WTC11 (cell line): ENCODE measurements at regions not wholly inside any gene's neighbourhood (a gene's known extent, or its start where the extent isn't known, plus 50 kb on each side); places are given as distances from the start of the nearest gene placed in this dataset.

Source experiments
- ATAC-seq: fragments of 200-7000 bp; cut with Tn5 transposase; 2 replicates; pipeline ENCODE4 v1.10.0; 2021; ENCODE audit warnings: mild to moderate bottlenecking, moderate library complexity
- CTCF ChIA-PET: fragments of 300-600 bp; sonication (Branson Sonifier 250); formaldehyde crosslinking; loops from one replicate; lab custom pipeline; 2021; ENCODE audit warnings: antibody characterized with exemption; lab: Charles Lee
- POLR2A ChIA-PET: fragments of 350-600 bp; sonication (Branson Sonifier 250); formaldehyde crosslinking; loops from one replicate; lab custom pipeline; 2021; ENCODE audit warnings: antibody characterized with exemption; lab: Charles Lee
- DNase-seq: peaks from one replicate; pipeline ENCODE4 v3.0.0; 2021; ENCODE audit warnings: low spot score
- H3K27ac Mint-ChIP-seq: 2 replicates; pipeline ENCODE4 v1.8.0; 2021; ENCODE audit warnings: mixed read lengths
- H3K27me3 Mint-ChIP-seq: 2 replicates; pipeline ENCODE4 v1.8.0; 2021; ENCODE audit warnings: low read depth, mild to moderate bottlenecking, moderate library complexity, mixed read lengths
- H3K36me3 Mint-ChIP-seq: 2 replicates; pipeline ENCODE4 v1.8.0; 2021; ENCODE audit warnings: mixed read lengths
- H3K4me1 Mint-ChIP-seq: 2 replicates; pipeline ENCODE4 v1.8.0; 2022; ENCODE audit warnings: mixed read lengths
- H3K4me3 Mint-ChIP-seq: 2 replicates; pipeline ENCODE4 v1.8.0; 2021; ENCODE audit warnings: mild to moderate bottlenecking, moderate library complexity, mixed read lengths
- H3K9me3 Mint-ChIP-seq: 2 replicates; pipeline ENCODE4 v1.8.0; 2021; ENCODE audit warnings: mixed read lengths
- E2F4 ChIP-seq: sonication (generic); formaldehyde crosslinking; IDR thresholded peaks from 2 replicates; pipeline ENCODE4 v1.8.1; 2022; ENCODE audit warnings: low read depth, mild to moderate bottlenecking, moderate library complexity, missing genetic modification reagents, borderline replicate concordance
- ESRRA ChIP-seq: sonication (generic); formaldehyde crosslinking; IDR thresholded peaks from 2 replicates; pipeline ENCODE4 v1.8.1; 2022; ENCODE audit warnings: mild to moderate bottlenecking, missing genetic modification reagents, borderline replicate concordance
- FOXJ3 ChIP-seq: sonication (generic); formaldehyde crosslinking; IDR thresholded peaks from 2 replicates; pipeline ENCODE4 v1.9.0; 2021; ENCODE audit warnings: missing genetic modification reagents, mild to moderate bottlenecking, borderline replicate concordance
- FOXP1 ChIP-seq: sonication (generic); formaldehyde crosslinking; IDR thresholded peaks from 2 replicates; pipeline ENCODE4 v1.8.0; 2022; ENCODE audit warnings: missing genetic modification reagents, mild to moderate bottlenecking, moderate library complexity, borderline replicate concordance
- FOXP4 ChIP-seq: sonication (generic); formaldehyde crosslinking; IDR thresholded peaks from 2 replicates; pipeline ENCODE4 v1.8.0; 2022; ENCODE audit warnings: mild to moderate bottlenecking, missing genetic modification reagents
- IRF1 ChIP-seq: sonication (generic); formaldehyde crosslinking; IDR thresholded peaks from 2 replicates; pipeline ENCODE4 v1.8.0; 2023; ENCODE audit warnings: missing genetic modification reagents
- IRF2 ChIP-seq: sonication (generic); formaldehyde crosslinking; IDR thresholded peaks from 2 replicates; pipeline ENCODE4 v1.8.0; 2022; ENCODE audit warnings: low read depth, missing genetic modification reagents, borderline replicate concordance
- JAZF1 ChIP-seq: fragments of 250-450 bp; sonication (Bioruptor Pico); IDR thresholded peaks from 2 replicates; pipeline ENCODE4 v1.9.0; 2021; ENCODE audit warnings: moderate library complexity, mild to moderate bottlenecking, inconsistent platforms
- JUN ChIP-seq: sonication (generic); formaldehyde crosslinking; IDR thresholded peaks from 2 replicates; pipeline ENCODE4 v1.8.0; 2023; ENCODE audit warnings: mild to moderate bottlenecking, missing genetic modification reagents
- MYBL2 ChIP-seq: sonication (generic); formaldehyde crosslinking; IDR thresholded peaks from 2 replicates; pipeline ENCODE4 v1.8.1; 2023; ENCODE audit warnings: mild to moderate bottlenecking, moderate library complexity, missing genetic modification reagents
- NFE2L1 ChIP-seq: sonication (generic); formaldehyde crosslinking; IDR thresholded peaks from 2 replicates; pipeline ENCODE4 v1.8.1; 2023; ENCODE audit warnings: missing genetic modification reagents
- NFYB ChIP-seq: sonication (generic); formaldehyde crosslinking; conservative IDR thresholded peaks from 2 replicates; pipeline ENCODE4 v1.8.0; 2022; ENCODE audit warnings: low read depth, missing genetic modification reagents
- NR1H2 ChIP-seq: sonication (generic); formaldehyde crosslinking; IDR thresholded peaks from 2 replicates; pipeline ENCODE4 v1.9.0; 2021; ENCODE audit warnings: mild to moderate bottlenecking, moderate library complexity, missing genetic modification reagents
- NR3C1 ChIP-seq: sonication (generic); formaldehyde crosslinking; conservative IDR thresholded peaks from 2 replicates; pipeline ENCODE4 v1.8.1; 2023; ENCODE audit warnings: low read depth, mild to moderate bottlenecking, missing genetic modification reagents
- RELA ChIP-seq: sonication (generic); formaldehyde crosslinking; IDR thresholded peaks from 2 replicates; pipeline ENCODE4 v1.8.1; 2022; ENCODE audit warnings: missing genetic modification reagents, mild to moderate bottlenecking, borderline replicate concordance
- SOX15 ChIP-seq: fragments of 250-450 bp; sonication (Bioruptor Pico); IDR thresholded peaks from 2 replicates; pipeline ENCODE4 v1.9.0; 2021; ENCODE audit warnings: mild to moderate bottlenecking
- SP1 ChIP-seq: sonication (generic); formaldehyde crosslinking; conservative IDR thresholded peaks from 2 replicates; pipeline ENCODE4 v1.8.1; 2022; ENCODE audit warnings: missing genetic modification reagents
- ZBTB43 ChIP-seq: sonication (generic); formaldehyde crosslinking; IDR thresholded peaks from 2 replicates; pipeline ENCODE4 v1.8.1; 2023; ENCODE audit warnings: mild to moderate bottlenecking, missing genetic modification reagents
- ZMAT4 ChIP-seq: fragments of 250-450 bp; sonication (Bioruptor Pico); IDR thresholded peaks from 2 replicates; pipeline ENCODE4 v1.9.0; 2021; ENCODE audit warnings: mild to moderate bottlenecking
- ZNF138 ChIP-seq: sonication (generic); formaldehyde crosslinking; conservative IDR thresholded peaks from 2 replicates; pipeline ENCODE4 v1.8.1; 2022; ENCODE audit warnings: mild to moderate bottlenecking, moderate library complexity, missing genetic modification reagents
- ZNF232 ChIP-seq: sonication (generic); formaldehyde crosslinking; IDR thresholded peaks from 2 replicates; pipeline ENCODE4 v1.8.0; 2022; ENCODE audit warnings: mild to moderate bottlenecking, missing genetic modification reagents
- ZNF281 ChIP-seq: sonication (generic); formaldehyde crosslinking; IDR thresholded peaks from 2 replicates; pipeline ENCODE4 v1.8.0; 2023; ENCODE audit warnings: mild to moderate bottlenecking, missing genetic modification reagents
- ZNF512 ChIP-seq: sonication (generic); formaldehyde crosslinking; IDR thresholded peaks from 2 replicates; pipeline ENCODE4 v1.8.1; 2022; ENCODE audit warnings: missing genetic modification reagents, borderline replicate concordance
- ZNF532 ChIP-seq: fragments of 250-450 bp; sonication (Bioruptor Pico); IDR thresholded peaks from 2 replicates; pipeline ENCODE4 v1.9.0; 2021; ENCODE audit warnings: mild to moderate bottlenecking, borderline replicate concordance

GRCh38 chr6:74058606-74059005 is 362.6 kb downstream of the CD109 start (continued):
- TF ChIP-seq E2F4: no peak
- TF ChIP-seq IRF2: no peak
- TF ChIP-seq NFE2L1 (CRISPR knock-in tag): no peak
- no peak for TF ChIP-seq NFYB
- no peak for TF ChIP-seq FOXP1 (CRISPR knock-in tag)
- TF ChIP-seq SP1: no peak
- no peak for TF ChIP-seq NR1H2
- TF ChIP-seq RELA (CRISPR knock-in tag): no peak
- no peak for TF ChIP-seq ZMAT4
- no peak for TF ChIP-seq ZNF281 (CRISPR knock-in tag)

GRCh38 chr6:74057326-74057725 is 361.3 kb downstream of the CD109 start:
- Mint-ChIP-seq H3K27me3 (no peaks in the 10 kb centered on the region; the same call in 1 of the 2 replicates), H3K4me3 (no peak overlapping the region), H3K27ac (no peak overlapping the region), H3K4me1 (0 out of 2 replicates have a peak, but pooled peaks cover 6% of the 10 kb centered on the region), H3K36me3 (no peaks in the 10 kb centered on the region), H3K9me3 (0 out of 2 replicates have a peak, but pooled peaks cover 3% of the 10 kb centered on the region)
- CTCF ChIA-PET: no interaction called here
- no peak for DNase-seq
- POLR2A ChIA-PET: no interaction called here
- no peak for ATAC-seq
- no peak for TF ChIP-seq NR3C1
- no peak for TF ChIP-seq FOXJ3 (CRISPR knock-in tag)
- no peak for TF ChIP-seq JAZF1 (CRISPR knock-in tag)
- no peak for TF ChIP-seq ZBTB43 (CRISPR knock-in tag)
- TF ChIP-seq IRF2: no peak
- TF ChIP-seq FOXP1 (CRISPR knock-in tag): no peak
- no peak for TF ChIP-seq ESRRA (CRISPR knock-in tag)
- TF ChIP-seq ZNF232 (CRISPR knock-in tag): no peak
- no peak for TF ChIP-seq MYBL2 (CRISPR knock-in tag)
- no peak for TF ChIP-seq ZNF138 (CRISPR knock-in tag)
- no peak for TF ChIP-seq ZNF512 (CRISPR knock-in tag)
- no peak for TF ChIP-seq IRF1 (CRISPR knock-in tag)
- TF ChIP-seq ZNF532 (CRISPR knock-in tag): no peak
- no peak for TF ChIP-seq JUN (CRISPR knock-in tag)
- no peak for TF ChIP-seq SOX15 (CRISPR knock-in tag)
- no peak for TF ChIP-seq FOXP4 (CRISPR knock-in tag)
